GM12874 (cell line): ENCODE measurements at regions not wholly inside any gene's neighbourhood (a gene's known extent, or its start where the extent isn't known, plus 50 kb on each side); places are given as distances from the start of the nearest gene placed in this dataset.

Source experiments
- CTCF ChIP-seq: IDR thresholded peaks from 2 replicates; pipeline ENCODE4 v1.5.1; 2011; ENCODE audit warnings: low read depth, mild to moderate bottlenecking, control low read depth, low read length, moderate library complexity; ENCODE audit not compliant: insufficient read depth

GRCh38 chr1:22398656-22399420 lies 52.8 kb upstream of the ZBTB40 start:
- TF ChIP-seq CTCF, result no peak

- TF ChIP-seq CTCF, result no peak
These were observed 52.1 kb upstream of the ZBTB40 start for GRCh38 chr1:22399421-22400091.
